Body of pancreas (tissue), 4 donors: ENCODE measurements at regions not wholly inside any gene's neighbourhood (a gene's known extent, or its start where the extent isn't known, plus 50 kb on each side); places are given as distances from the start of the nearest gene placed in this dataset.

Experiments used
- ATAC-seq: fragments of 150-250 bp; one replicate; pipeline ENCODE4 v1.9.1; 2016
- DNase-seq, 4 donors: peaks; one replicate each; pipeline ENCODE4 v3.0.0-alpha.2; 2019
- H3K27ac ChIP-seq, 4 donors: fragments of 200-600 bp; sonication (generic); 1 replicate in 3 of 4; 2 replicates in 1 of 4; pipeline versions ENCODE4 v1.5.1 to v1.6.1; 2016 to 2019; ENCODE audit warnings: mild to moderate bottlenecking in 1 of 4, mixed read lengths in 1 of 4, moderate library complexity in 1 of 4
- H3K27me3 ChIP-seq, 2 donors: fragments of 200-600 bp; sonication (generic); one replicate each; pipeline ENCODE4 v1.6.0; 2016; ENCODE audit warnings: mild to moderate bottlenecking in 1 of 2
- H3K36me3 ChIP-seq, 2 donors: fragments of 200-600 bp; sonication (generic); replicated peaks in 1 of 2; 2 replicates each; pipeline ENCODE4 v1.5.1; 2016; ENCODE audit warnings: low read depth in 2 of 2; ENCODE audit not compliant: insufficient read depth in 1 of 2
- H3K4me1 ChIP-seq: fragments of 200-600 bp; sonication (generic); one replicate; pipeline ENCODE4 v1.6.0; 2016
- H3K4me3 ChIP-seq, 2 donors: fragments of 200-600 bp; sonication (generic); 1 replicate in 1 of 2; 2 replicates in 1 of 2; pipeline ENCODE4 v1.5.1; 2016 to 2019
- H3K9me3 ChIP-seq, 3 donors: fragments of 200-600 bp; sonication (generic); 1 replicate in 2 of 3; 2 replicates in 1 of 3; pipeline ENCODE4 v1.5.1; 2016
- CTCF ChIP-seq, 7 experiments: fragments of 450-650 bp in 4 of 7; fragments of 200-600 bp in 3 of 7; sonication (generic) in 3 of 7; IDR thresholded peaks; one replicate each; pipeline ENCODE4 v1.5.1; 2016 to 2019; ENCODE audit warnings: antibody characterized with exemption in 7 of 7
- POLR2A ChIP-seq, 3 donors: fragments of 450-650 bp; IDR thresholded peaks; one replicate each; pipeline ENCODE4 v1.6.1; 2016; ENCODE audit warnings: antibody characterized with exemption in 3 of 3, mild to moderate bottlenecking in 2 of 3
- WGBS, 2 donors: methylation state at CpG; one replicate each; pipeline ENCODE4 v1.1.5; 2017; 5-methylcytosine and 5-hydroxymethylcytosine counted together
- intact Hi-C: fragments of 100-400 bp; cut with DNase I; formaldehyde crosslinking; loops from one replicate; pipeline ENCODE4 v1.15.1; 2023

GRCh38 chr1:79822053-79822452, 815.5 kb upstream of the ADGRL4 start:
- no peaks in the 10 kb centered on the region for H3K36me3 ChIP-seq
- H3K27ac ChIP-seq, result no peak overlapping the region
- 86 to 90% methylated on average over 11 of the region's 11 CpGs for WGBS, 2 donors
- no peak overlapping the region for H3K4me3 ChIP-seq
- DNase-seq (no peak), ATAC-seq (no peak)
- TF ChIP-seq CTCF (IDR thresholded peaks at IDR 0.05) (no peak), POLR2A (IDR thresholded peaks at IDR 0.05) (no peak)
- H3K27me3 ChIP-seq, result no peaks in the 10 kb centered on the region
- no peaks in the 10 kb centered on the region for H3K4me1 ChIP-seq
- H3K9me3 ChIP-seq, result no peaks in the 10 kb centered on the region
- intact Hi-C loops, result no loop called here

- ATAC-seq, result no peak
- intact Hi-C loops, result no loop called here
- WGBS, 2 donors, result 64 to 81% methylated on average over 3 of the region's 3 CpGs
- TF ChIP-seq POLR2A (IDR thresholded peaks at IDR 0.05) (no peak), CTCF (IDR thresholded peaks at IDR 0.05) (no peak)
- no peaks in the 10 kb centered on the region for H3K27me3 ChIP-seq
- H3K4me3 ChIP-seq, result no peak overlapping the region
- DNase-seq, result no peak
- no peak overlapping the region for H3K27ac ChIP-seq
- no peaks in the 10 kb centered on the region for H3K9me3 ChIP-seq
- H3K36me3 ChIP-seq, result no peaks in the 10 kb centered on the region
- H3K4me1 ChIP-seq, result no peaks in the 10 kb centered on the region
Observed at GRCh38 chr1:79819140-79819539, 812.6 kb upstream of the ADGRL4 start.

- H3K4me1 ChIP-seq, result no peaks in the 10 kb centered on the region
- intact Hi-C loops, result no loop called here
- H3K36me3 ChIP-seq, result no peaks in the 10 kb centered on the region
- no peaks in the 10 kb centered on the region for H3K27me3 ChIP-seq
- H3K27ac ChIP-seq, result no peak overlapping the region
- DNase-seq (no peak), ATAC-seq (no peak)
- H3K4me3 ChIP-seq, result no peak overlapping the region
- TF ChIP-seq CTCF (IDR thresholded peaks at IDR 0.05) (no peak), POLR2A (IDR thresholded peaks at IDR 0.05) (no peak)
- H3K9me3 ChIP-seq, result no peaks in the 10 kb centered on the region
- 54 to 74% methylated on average over 4 of the region's 4 CpGs for WGBS, 2 donors
Observed at GRCh38 chr1:79817031-79817560, 810.6 kb upstream of the ADGRL4 start.

GRCh38 chr1:79815115-79815514, 808.6 kb upstream of the ADGRL4 start:
- no peak for TF ChIP-seq POLR2A (IDR thresholded peaks at IDR 0.05)
- no peak for TF ChIP-seq CTCF (IDR thresholded peaks at IDR 0.05)
- ATAC-seq, result no peak
- Histone ChIP-seq H3K4me3 (no peak overlapping the region), H3K36me3 (no peaks in the 10 kb centered on the region), H3K4me1 (no peaks in the 10 kb centered on the region), H3K27me3 (no peaks in the 10 kb centered on the region), H3K27ac (no peak overlapping the region), H3K9me3 (no peaks in the 10 kb centered on the region)
- intact Hi-C loops, result no loop called here
- DNase-seq, result no peak
- WGBS, 2 donors, result 73 to 84% methylated on average over 3 of the region's 3 CpGs

GRCh38 chr1:79811173-79811572, 804.6 kb upstream of the ADGRL4 start:
- no peak overlapping the region for H3K27ac ChIP-seq
- ATAC-seq (no peak), DNase-seq (no peak)
- TF ChIP-seq POLR2A (IDR thresholded peaks at IDR 0.05) (no peak), CTCF (IDR thresholded peaks at IDR 0.05) (no peak)
- no peaks in the 10 kb centered on the region for H3K27me3 ChIP-seq
- H3K4me1 ChIP-seq, result no peaks in the 10 kb centered on the region
- intact Hi-C loops, result no loop called here
- no peak overlapping the region for H3K4me3 ChIP-seq
- no peaks in the 10 kb centered on the region for H3K36me3 ChIP-seq
- 62% methylated on average over 3 of the region's 3 CpGs for WGBS, 2 donors
- H3K9me3 ChIP-seq, result peaks cover 0 to 5% (median 0%) of the 10 kb centered on the region in 3 donors
